CD4-positive, alpha-beta T cell (primary cell): ENCODE measurements at regions not wholly inside any gene's neighbourhood (a gene's known extent, or its start where the extent isn't known, plus 50 kb on each side); places are given as distances from the start of the nearest gene placed in this dataset.

Experiments
- ATAC-seq: fragments of 200-7000 bp; cut with Tn5 transposase; one replicate; pipeline ENCODE4 v1.10.0; 2022; ENCODE audit warnings: mild to moderate bottlenecking; ENCODE audit not compliant: poor library complexity
- CTCF ChIA-PET: fragments of 350-600 bp; sonication (Branson Sonifier 250); formaldehyde crosslinking; loops from one replicate; lab custom pipeline; 2021; ENCODE audit warnings: antibody characterized with exemption, inconsistent platforms; lab: Charles Lee
- POLR2A ChIA-PET: fragments of 350-600 bp; sonication (Branson Sonifier 250); formaldehyde crosslinking; loops from one replicate; lab custom pipeline; 2021; ENCODE audit warnings: antibody characterized with exemption, inconsistent platforms; lab: Charles Lee
- DNase-seq, 14 experiments: peaks; one replicate each; pipeline ENCODE4 v3.0.0-alpha.2; 2013 to 2020; ENCODE audit warnings: mixed read lengths in 2 of 14
- H3K27ac ChIP-seq, 2 donors: one replicate each; pipeline versions ENCODE4 v1.5.1 to v1.7.0; 2013; ENCODE audit warnings: low read length in 2 of 2, low read depth in 1 of 2, mild to moderate bottlenecking in 1 of 2
- H3K27me3 ChIP-seq, 2 experiments: 1 replicate in 1 of 2; 2 replicates in 1 of 2; pipeline versions ENCODE4 v1.6.1 to v1.7.0; 2013; ENCODE audit warnings: low read length in 2 of 2, control low read depth in 1 of 2, mild to moderate bottlenecking in 1 of 2, moderate library complexity in 1 of 2; ENCODE audit not compliant: insufficient read depth in 2 of 2, control insufficient read depth in 1 of 2
- H3K36me3 ChIP-seq: one replicate; pipeline ENCODE4 v1.6.1; 2013; ENCODE audit warnings: low read length, control low read depth; ENCODE audit not compliant: insufficient read depth
- H3K4me1 ChIP-seq: one replicate; pipeline ENCODE4 v1.6.1; 2013; ENCODE audit warnings: low read length, control low read depth; ENCODE audit not compliant: insufficient read depth
- H3K4me3 ChIP-seq: one replicate; pipeline ENCODE4 v1.5.1; 2013; ENCODE audit warnings: mild to moderate bottlenecking, low read length, moderate library complexity
- H3K9me3 ChIP-seq, 2 experiments: 1 replicate in 1 of 2; 2 replicates in 1 of 2; pipeline versions ENCODE4 v1.6.1 to v1.7.0; 2013; ENCODE audit warnings: low read length in 2 of 2, mild to moderate bottlenecking in 2 of 2, control low read depth in 1 of 2, moderate library complexity in 1 of 2; ENCODE audit not compliant: control insufficient read depth in 1 of 2, insufficient read depth in 1 of 2
- H3K27ac Mint-ChIP-seq: one replicate; pipeline ENCODE4 v1.8.0; 2020; ENCODE audit warnings: mixed read lengths
- H3K27me3 Mint-ChIP-seq: one replicate; pipeline ENCODE4 v1.8.0; 2021; ENCODE audit warnings: mixed read lengths
- H3K36me3 Mint-ChIP-seq: one replicate; pipeline ENCODE4 v1.8.0; 2021; ENCODE audit warnings: low read depth, mixed read lengths
- H3K4me1 Mint-ChIP-seq: one replicate; pipeline ENCODE4 v1.8.0; 2021; ENCODE audit warnings: low read depth, mixed read lengths
- H3K4me3 Mint-ChIP-seq: one replicate; pipeline ENCODE4 v1.8.0; 2020; ENCODE audit warnings: mild to moderate bottlenecking, mixed read lengths
- H3K9me3 Mint-ChIP-seq: one replicate; pipeline ENCODE4 v1.8.0; 2020; ENCODE audit warnings: mixed read lengths
- CTCF ChIP-seq: fragments of 200-600 bp; IDR thresholded peaks from one replicate; pipeline ENCODE4 v1.8.0; 2022; ENCODE audit warnings: antibody characterized with exemption, mild to moderate bottlenecking
- intact Hi-C, 2 experiments: fragments of 100-400 bp; cut with DNase I in 1 of 2; cut with micrococcal nuclease in 1 of 2; formaldehyde crosslinking; loops; one replicate each; pipeline versions ENCODE4 v1.15.1 to v1.9.0; 2023 to 2025; cut with DNase I, micrococcal nuclease

- H3K27me3 ChIP-seq, result peaks cover 0 to 9% of the 10 kb centered on the region in 2 experiments
- no peaks in the 10 kb centered on the region for H3K36me3 ChIP-seq
- no peak for TF ChIP-seq CTCF
- ChIA-PET POLR2A (no interaction called here), CTCF (no interaction called here)
- no peaks in the 10 kb centered on the region for H3K4me1 ChIP-seq
- Mint-ChIP-seq H3K36me3 (no peaks in the 10 kb centered on the region), H3K9me3 (no peaks in the 10 kb centered on the region), H3K4me3 (no peak overlapping the region), H3K27me3 (peaks cover 48% of the 10 kb centered on the region), H3K4me1 (no peaks in the 10 kb centered on the region), H3K27ac (no peak overlapping the region)
- H3K9me3 ChIP-seq, result no peaks in the 10 kb centered on the region
- ATAC-seq, result no peak
- DNase-seq, result no peak
- intact Hi-C loops, result no loop called here
- no peak overlapping the region for H3K4me3 ChIP-seq
- no peak overlapping the region for H3K27ac ChIP-seq
Measured at GRCh38 chr6:79838851-79839250, 108.5 kb downstream of the ELOVL4 start.

- H3K36me3 Mint-ChIP-seq, result no peaks in the 10 kb centered on the region
- intact Hi-C loops, result no loop called here
- H3K9me3 Mint-ChIP-seq, result no peaks in the 10 kb centered on the region
- ChIA-PET CTCF (no interaction called here), POLR2A (no interaction called here)
- H3K27ac Mint-ChIP-seq, result no peak overlapping the region
- Histone ChIP-seq H3K27me3 (peaks cover 3 to 17% of the 10 kb centered on the region in 2 experiments), H3K4me3 (no peak overlapping the region), H3K4me1 (no peaks in the 10 kb centered on the region), H3K9me3 (no peaks in the 10 kb centered on the region), H3K36me3 (no peaks in the 10 kb centered on the region), H3K27ac (no peak overlapping the region)
- no peak overlapping the region for H3K4me3 Mint-ChIP-seq
- H3K4me1 Mint-ChIP-seq, result no peaks in the 10 kb centered on the region
- no peak for TF ChIP-seq CTCF
- no peak for DNase-seq
- ATAC-seq, result no peak
- peaks cover 47% of the 10 kb centered on the region for H3K27me3 Mint-ChIP-seq
Measured at GRCh38 chr6:79833964-79834284, 113.4 kb downstream of the ELOVL4 start.

- Histone ChIP-seq H3K27ac (no peak overlapping the region), H3K4me1 (no peaks in the 10 kb centered on the region), H3K27me3 (peaks cover 3 to 17% of the 10 kb centered on the region in 2 experiments), H3K9me3 (no peaks in the 10 kb centered on the region), H3K4me3 (no peak overlapping the region), H3K36me3 (no peaks in the 10 kb centered on the region)
- ATAC-seq, result no peak
- Mint-ChIP-seq H3K4me3 (no peak overlapping the region), H3K27ac (no peak overlapping the region), H3K9me3 (no peaks in the 10 kb centered on the region), H3K36me3 (no peaks in the 10 kb centered on the region), H3K27me3 (peaks cover 47% of the 10 kb centered on the region), H3K4me1 (no peaks in the 10 kb centered on the region)
- ChIA-PET CTCF (interaction anchor here (1.0 kb wide), 1 partner anchor 29 kb away, joined by 3 read pairs; no protein-coding TSS in a partner anchor), POLR2A (no interaction called here)
- intact Hi-C loops, result no loop called here
- TF ChIP-seq CTCF, result no peak
- DNase-seq, result no peak
Measured at GRCh38 chr6:79833264-79833963, 113.9 kb downstream of the ELOVL4 start.
